K562 (cell line): ENCODE measurements at regions not wholly inside any gene's neighbourhood (a gene's known extent, or its start where the extent isn't known, plus 50 kb on each side); places are given as distances from the start of the nearest gene placed in this dataset.

ENCODE experiments used
- ATAC-seq: fragments of 200-7000 bp; cut with Tn5 transposase; 3 replicates; pipeline ENCODE4 v1.9.1; 2020; ENCODE audit warnings: moderate library complexity
- BruUV-seq: library from RNA; stranded (reverse); fragments of 400-500 nt; replicated peaks from 2 replicates; lab custom pipeline; 2021; lab: Mats Ljungman, UMichigan
- CTCF ChIA-PET: fragments of 300-600 bp; formaldehyde crosslinking; extraction: SDS; loops from one replicate; lab custom pipeline; 2021; ENCODE audit warnings: low intra/inter-chr PET ratio; lab: Yijun Ruan, JAX
- POLR2A ChIA-PET: fragments of 300-600, 350-650 bp; sonication (Branson Sonifier 250); formaldehyde crosslinking; extraction: SDS; loops from one replicate; lab custom pipeline; 2021; ENCODE audit warnings: antibody characterized with exemption, inconsistent platforms; lab: Yijun Ruan, JAX
- DNase-seq, 4 experiments: peaks; one replicate each; pipeline versions ENCODE4 v3.0.0 to v3.0.0-alpha.2; 2011 to 2018; ENCODE audit warnings: low spot score in 3 of 4, mixed read lengths in 3 of 4; ENCODE audit errors: extremely low read depth in 1 of 4
- FAIRE-seq: peaks from 2 replicates; lab custom pipeline; 2011; peaks lifted over from hg19 to GRCh38; lab: Jason Lieb, UNC
- H2AFZ ChIP-seq: 2 replicates; pipeline ENCODE4 v1.6.0; 2011; ENCODE audit warnings: low read depth, low read length, control low read depth, inconsistent platforms
- H3K27ac ChIP-seq: fragments of 200-600 bp; 3 replicates; pipeline ENCODE4 v1.8.0; 2011; ENCODE audit warnings: low read depth, mild to moderate bottlenecking, control low read depth, inconsistent platforms, low read length, moderate library complexity, mixed read lengths; ENCODE audit errors: extremely low read depth
- H3K27me3 ChIP-seq, 2 experiments: fragments of 300-600 bp in 1 of 2; 2 replicates in 1 of 2; 3 replicates in 1 of 2; pipeline versions ENCODE4 v1.6.0 to v1.8.0; 2011; ENCODE audit warnings: inconsistent platforms in 2 of 2, low read length in 2 of 2, mild to moderate bottlenecking in 1 of 2, mixed read lengths in 1 of 2, moderate library complexity in 1 of 2; ENCODE audit not compliant: control insufficient read depth in 2 of 2, insufficient read depth in 2 of 2
- H3K36me3 ChIP-seq: fragments of 300-600 bp; 3 replicates; pipeline ENCODE4 v1.8.0; 2011; ENCODE audit warnings: mild to moderate bottlenecking, low read length, inconsistent platforms; ENCODE audit not compliant: control insufficient read depth, insufficient read depth
- H3K4me1 ChIP-seq, 2 experiments: fragments of 200-600 bp in 1 of 2; replicated peaks in 1 of 2; 2 replicates in 1 of 2; 3 replicates in 1 of 2; pipeline versions ENCODE4 v1.5.1 to v1.8.0; 2011; ENCODE audit warnings: inconsistent platforms in 2 of 2, low read length in 2 of 2, mild to moderate bottlenecking in 1 of 2, mixed read lengths in 1 of 2, moderate library complexity in 1 of 2; ENCODE audit not compliant: control insufficient read depth in 2 of 2, insufficient read depth in 2 of 2
- H3K4me2 ChIP-seq: 2 replicates; pipeline ENCODE4 v1.6.1; 2011; ENCODE audit warnings: low read length, control low read depth, inconsistent platforms, mixed read lengths; ENCODE audit not compliant: insufficient read depth
- H3K4me3 ChIP-seq: fragments of 200-600 bp; sonication (generic), shearing (Covaris generic); 2 replicates; pipeline ENCODE4 v1.5.1; 2016; ENCODE audit warnings: control low read depth, inconsistent platforms
- H3K79me2 ChIP-seq: fragments of 200-600 bp; 3 replicates; pipeline ENCODE4 v1.8.0; 2011; ENCODE audit warnings: low read length, inconsistent platforms; ENCODE audit not compliant: control insufficient read depth, insufficient read depth
- H3K9ac ChIP-seq, 2 experiments: 2 replicates each; pipeline versions ENCODE4 v1.6.0 to v1.6.1; 2011; ENCODE audit warnings: low read depth in 2 of 2, low read length in 2 of 2, control low read depth in 1 of 2, inconsistent platforms in 1 of 2, mild to moderate bottlenecking in 1 of 2, mixed read lengths in 1 of 2; ENCODE audit not compliant: insufficient read depth in 1 of 2
- H3K9me1 ChIP-seq: one replicate; pipeline ENCODE4 v1.6.0; 2011; ENCODE audit warnings: inconsistent platforms, mild to moderate bottlenecking, low read length, moderate library complexity; ENCODE audit not compliant: control insufficient read depth, insufficient read depth
- H3K9me3 ChIP-seq: replicated peaks from 2 replicates; pipeline ENCODE4 v1.5.1; 2011; ENCODE audit warnings: low read depth, low read length, inconsistent platforms; ENCODE audit not compliant: control insufficient read depth, insufficient read depth
- H4K20me1 ChIP-seq: replicated peaks from 2 replicates; pipeline ENCODE4 v1.6.1; 2011; ENCODE audit warnings: low read length, inconsistent platforms, mixed read lengths; ENCODE audit not compliant: control insufficient read depth, insufficient read depth
- FOXK2 ChIP-seq, 2 experiments: fragments of 450-650 bp; IDR thresholded peaks in 1 of 2; conservative IDR thresholded peaks in 1 of 2; 2 replicates each; pipeline ENCODE4 v1.6.1; 2016; ENCODE audit warnings: low read depth in 2 of 2, mild to moderate bottlenecking in 1 of 2
- HDGF ChIP-seq: fragments of 450-650 bp; IDR thresholded peaks from 2 replicates; pipeline ENCODE4 v1.6.1; 2016
- HMG20A ChIP-seq: fragments of 450-650 bp; formaldehyde crosslinking; conservative IDR thresholded peaks from 2 replicates; pipeline ENCODE4 v1.4.0; 2020; ENCODE audit warnings: mild to moderate bottlenecking, mixed read lengths
- NCOA1 ChIP-seq: fragments of 450-650 bp; IDR thresholded peaks from 2 replicates; pipeline ENCODE4 v1.6.1; 2016; ENCODE audit warnings: low read depth
- RAD21 ChIP-seq, 2 experiments: fragments of 250-450 bp in 1 of 2; fragments of 450-650 bp in 1 of 2; sonication (Bioruptor Pico) in 1 of 2; formaldehyde crosslinking in 1 of 2; IDR thresholded peaks in 1 of 2; conservative IDR thresholded peaks in 1 of 2; 2 replicates each; pipeline versions ENCODE4 v1.4.0 to v1.8.0; 2020 to 2022; ENCODE audit warnings: mild to moderate bottlenecking in 2 of 2, moderate library complexity in 1 of 2
- RFX1 ChIP-seq: fragments of 450-650 bp; IDR thresholded peaks from 2 replicates; pipeline ENCODE4 v1.6.1; 2016; ENCODE audit warnings: mild to moderate bottlenecking, moderate library complexity
- SMAD1 ChIP-seq: fragments of 150-350 bp; IDR thresholded peaks from 2 replicates; pipeline ENCODE4 v1.6.1; 2014; ENCODE audit warnings: low read length, low read depth; ENCODE audit not compliant: partially characterized antibody
- ZFP1 ChIP-seq: fragments of 450-650 bp; formaldehyde crosslinking; IDR thresholded peaks from 2 replicates; pipeline ENCODE4 v1.4.0; 2020; ENCODE audit warnings: mild to moderate bottlenecking, mixed read lengths
- ZNF282 ChIP-seq: sonication (generic); formaldehyde crosslinking; IDR thresholded peaks from 2 replicates; pipeline ENCODE4 v1.8.1; 2023; ENCODE audit warnings: missing genetic modification reagents
- ZNF75A ChIP-seq: fragments of 450-650 bp; formaldehyde crosslinking; IDR thresholded peaks from 2 replicates; pipeline ENCODE4 v1.4.0; 2020; ENCODE audit warnings: mild to moderate bottlenecking
- WGBS: fragments of 100-300 bp; shearing (Covaris generic); methylation state at CpG from one replicate; pipeline ENCODE4 v1.1.6; 2016; ENCODE audit warnings: low coverage, mixed read lengths; ENCODE audit not compliant: insufficient coverage; ENCODE audit errors: missing lambda C conversion rate; 5-methylcytosine and 5-hydroxymethylcytosine counted together
- in situ Hi-C: fragments of 300-500 bp; cut with MboI; formaldehyde crosslinking; loops from 4 replicates; pipeline ENCODE4 v1.15.0; 2018; ENCODE audit warnings: inconsistent platforms, mixed read lengths
- intact Hi-C: fragments of 100-400 bp; cut with micrococcal nuclease; formaldehyde crosslinking; loops from 2 replicates; pipeline ENCODE4 v1.14.2; 2022
- TF ChIP-seq, protein P1 (sequence below): IDR thresholded peaks from 2 replicates; pipeline ENCODE4 v1.6.1; 2011; ENCODE audit not compliant: insufficient read length; ENCODE audit errors: extremely low read depth
- TF ChIP-seq, protein P2 (sequence below): sonication (generic); formaldehyde crosslinking; IDR thresholded peaks from 2 replicates; pipeline ENCODE4 v1.9.0; 2022; ENCODE audit warnings: mild to moderate bottlenecking, missing genetic modification reagents
- TF ChIP-seq, protein P3 (sequence below): fragments of 450-650 bp; formaldehyde crosslinking; IDR thresholded peaks from 2 replicates; pipeline ENCODE4 v1.4.0; 2020; ENCODE audit warnings: mild to moderate bottlenecking, moderate library complexity
- TF ChIP-seq, protein P4 (sequence below): IDR thresholded peaks from 3 replicates; pipeline ENCODE4 v1.6.1; 2011; ENCODE audit warnings: borderline replicate concordance, mild to moderate bottlenecking, moderate library complexity; ENCODE audit not compliant: insufficient read length; ENCODE audit errors: extremely low read depth
- TF ChIP-seq, protein P5 (sequence below): fragments of 250-450 bp; sonication (Bioruptor Pico); IDR thresholded peaks from 2 replicates; pipeline ENCODE4 v1.6.1; 2021; ENCODE audit warnings: mild to moderate bottlenecking

DNA sequence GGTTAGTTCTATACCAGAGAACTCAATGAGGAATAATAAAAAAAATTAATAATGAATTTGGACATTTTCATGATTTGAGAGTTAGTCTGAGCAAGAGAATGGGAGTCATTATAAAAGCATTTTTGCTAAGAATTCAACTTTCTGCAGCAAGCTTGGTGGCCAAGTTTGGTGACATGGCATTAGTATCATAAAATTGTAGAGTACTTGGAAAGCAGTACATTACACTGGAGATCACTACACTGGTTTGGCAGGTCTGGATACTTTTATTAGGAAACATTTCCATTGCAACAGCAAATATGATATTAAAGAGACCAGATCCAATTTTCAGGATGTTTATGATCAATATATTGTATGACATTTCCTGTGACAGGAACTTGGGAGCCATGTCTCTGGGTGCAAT, 249.1 kb upstream of the INTU start (continued):
- TF ChIP-seq, protein P1, sequence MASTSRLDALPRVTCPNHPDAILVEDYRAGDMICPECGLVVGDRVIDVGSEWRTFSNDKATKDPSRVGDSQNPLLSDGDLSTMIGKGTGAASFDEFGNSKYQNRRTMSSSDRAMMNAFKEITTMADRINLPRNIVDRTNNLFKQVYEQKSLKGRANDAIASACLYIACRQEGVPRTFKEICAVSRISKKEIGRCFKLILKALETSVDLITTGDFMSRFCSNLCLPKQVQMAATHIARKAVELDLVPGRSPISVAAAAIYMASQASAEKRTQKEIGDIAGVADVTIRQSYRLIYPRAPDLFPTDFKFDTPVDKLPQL = no peak
- TF ChIP-seq, protein P2, sequence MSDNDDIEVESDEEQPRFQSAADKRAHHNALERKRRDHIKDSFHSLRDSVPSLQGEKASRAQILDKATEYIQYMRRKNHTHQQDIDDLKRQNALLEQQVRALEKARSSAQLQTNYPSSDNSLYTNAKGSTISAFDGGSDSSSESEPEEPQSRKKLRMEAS = no peak
- TF ChIP-seq HMG20A (CRISPR knock-in tag) (no peak), FOXK2 (conservative IDR thresholded peaks at IDR 0.05 in 1 of 2, IDR thresholded peaks at IDR 0.05 in 1 of 2; ENCODE audit: low read depth in 2 of 2) (no peak), RFX1 (no peak)

DNA sequence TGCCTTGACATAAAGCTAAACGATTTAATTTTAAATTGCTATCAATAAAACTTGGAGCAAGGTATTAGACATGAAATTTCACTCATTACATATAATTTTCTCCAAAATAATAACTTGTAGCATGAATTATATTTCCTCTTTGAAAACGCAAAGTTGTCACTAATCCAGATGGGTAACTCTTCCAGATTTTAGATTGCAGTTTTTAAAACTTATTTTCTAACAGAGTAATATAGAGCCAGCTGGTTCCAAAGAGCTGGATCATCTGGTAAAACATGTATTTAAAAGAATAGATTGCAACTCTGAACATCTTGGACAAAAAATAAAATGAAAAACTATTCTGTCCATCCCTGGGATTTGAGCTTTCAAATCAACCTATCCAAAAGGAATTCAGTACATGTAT, 238.2 kb upstream of the INTU start:
- H2AFZ ChIP-seq = no peak overlapping the region
- H3K27ac ChIP-seq = no peak overlapping the region
- DNase-seq (no peak), ATAC-seq (no peak), FAIRE-seq (no peak)
- ChIA-PET CTCF (no interaction called here), POLR2A (no interaction called here)
- no peaks in the 10 kb centered on the region for H3K9me3 ChIP-seq
- no peak overlapping the region for H3K9ac ChIP-seq
- H4K20me1 ChIP-seq = no peaks in the 10 kb centered on the region
- H3K27me3 ChIP-seq = no peaks in the 10 kb centered on the region; a peak in 1 of 5 replicates
- H3K4me1 ChIP-seq = no peaks in the 10 kb centered on the region
- H3K9me1 ChIP-seq = no peaks in the 10 kb centered on the region
- intact Hi-C loops (loop anchor here (10.0 kb wide), 1 partner anchor 220 kb away; no protein-coding TSS in a partner anchor), in situ Hi-C loops (no loop called here)
- H3K36me3 ChIP-seq = no peaks in the 10 kb centered on the region
- no peaks in the 10 kb centered on the region for H3K79me2 ChIP-seq
- H3K4me2 ChIP-seq = no peak overlapping the region
- 0% methylated on average over 2 of the region's 2 CpGs for WGBS
- no peak overlapping the region for H3K4me3 ChIP-seq
- no TSS peak for BruUV-seq
- no peak for TF ChIP-seq ZNF282 (CRISPR knock-in tag)
- TF ChIP-seq RAD21 (CRISPR knock-in tag; conservative IDR thresholded peaks at IDR 0.05 in 1 of 2, IDR thresholded peaks at IDR 0.05 in 1 of 2) = no peak
- TF ChIP-seq, protein P1 = no peak
- TF ChIP-seq, protein P3, sequence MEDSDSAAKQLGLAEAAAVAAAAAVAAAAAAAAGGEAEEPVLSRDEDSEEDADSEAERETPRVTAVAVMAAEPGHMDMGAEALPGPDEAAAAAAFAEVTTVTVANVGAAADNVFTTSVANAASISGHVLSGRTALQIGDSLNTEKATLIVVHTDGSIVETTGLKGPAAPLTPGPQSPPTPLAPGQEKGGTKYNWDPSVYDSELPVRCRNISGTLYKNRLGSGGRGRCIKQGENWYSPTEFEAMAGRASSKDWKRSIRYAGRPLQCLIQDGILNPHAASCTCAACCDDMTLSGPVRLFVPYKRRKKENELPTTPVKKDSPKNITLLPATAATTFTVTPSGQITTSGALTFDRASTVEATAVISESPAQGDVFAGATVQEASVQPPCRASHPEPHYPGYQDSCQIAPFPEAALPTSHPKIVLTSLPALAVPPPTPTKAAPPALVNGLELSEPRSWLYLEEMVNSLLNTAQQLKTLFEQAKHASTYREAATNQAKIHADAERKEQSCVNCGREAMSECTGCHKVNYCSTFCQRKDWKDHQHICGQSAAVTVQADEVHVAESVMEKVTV (CRISPR knock-in tag) = no peak
- TF ChIP-seq HDGF = no peak
- TF ChIP-seq ZFP1 = no peak
- no peak for TF ChIP-seq SMAD1
- no peak for TF ChIP-seq ZNF75A (CRISPR knock-in tag)
- TF ChIP-seq, protein P4, sequence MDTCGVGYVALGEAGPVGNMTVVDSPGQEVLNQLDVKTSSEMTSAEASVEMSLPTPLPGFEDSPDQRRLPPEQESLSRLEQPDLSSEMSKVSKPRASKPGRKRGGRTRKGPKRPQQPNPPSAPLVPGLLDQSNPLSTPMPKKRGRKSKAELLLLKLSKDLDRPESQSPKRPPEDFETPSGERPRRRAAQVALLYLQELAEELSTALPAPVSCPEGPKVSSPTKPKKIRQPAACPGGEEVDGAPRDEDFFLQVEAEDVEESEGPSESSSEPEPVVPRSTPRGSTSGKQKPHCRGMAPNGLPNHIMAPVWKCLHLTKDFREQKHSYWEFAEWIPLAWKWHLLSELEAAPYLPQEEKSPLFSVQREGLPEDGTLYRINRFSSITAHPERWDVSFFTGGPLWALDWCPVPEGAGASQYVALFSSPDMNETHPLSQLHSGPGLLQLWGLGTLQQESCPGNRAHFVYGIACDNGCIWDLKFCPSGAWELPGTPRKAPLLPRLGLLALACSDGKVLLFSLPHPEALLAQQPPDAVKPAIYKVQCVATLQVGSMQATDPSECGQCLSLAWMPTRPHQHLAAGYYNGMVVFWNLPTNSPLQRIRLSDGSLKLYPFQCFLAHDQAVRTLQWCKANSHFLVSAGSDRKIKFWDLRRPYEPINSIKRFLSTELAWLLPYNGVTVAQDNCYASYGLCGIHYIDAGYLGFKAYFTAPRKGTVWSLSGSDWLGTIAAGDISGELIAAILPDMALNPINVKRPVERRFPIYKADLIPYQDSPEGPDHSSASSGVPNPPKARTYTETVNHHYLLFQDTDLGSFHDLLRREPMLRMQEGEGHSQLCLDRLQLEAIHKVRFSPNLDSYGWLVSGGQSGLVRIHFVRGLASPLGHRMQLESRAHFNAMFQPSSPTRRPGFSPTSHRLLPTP = no peak
- no peak for TF ChIP-seq NCOA1
- TF ChIP-seq, protein P5, sequence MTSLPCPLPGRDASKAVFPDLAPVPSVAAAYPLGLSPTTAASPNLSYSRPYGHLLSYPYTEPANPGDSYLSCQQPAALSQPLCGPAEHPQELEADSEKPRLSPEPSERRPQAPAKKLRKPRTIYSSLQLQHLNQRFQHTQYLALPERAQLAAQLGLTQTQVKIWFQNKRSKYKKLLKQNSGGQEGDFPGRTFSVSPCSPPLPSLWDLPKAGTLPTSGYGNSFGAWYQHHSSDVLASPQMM (CRISPR knock-in tag) = no peak
